Gastrocnemius medialis (tissue), 4 donors: ENCODE measurements at regions not wholly inside any gene's neighbourhood (a gene's known extent, or its start where the extent isn't known, plus 50 kb on each side); places are given as distances from the start of the nearest gene placed in this dataset.

Source experiments
- ATAC-seq, 2 donors: fragments of 150-250 bp; one replicate each; pipeline ENCODE4 v1.9.1; 2016
- DNase-seq, 2 donors: peaks; one replicate each; pipeline ENCODE4 v3.0.0-alpha.2; 2019
- H3K27ac ChIP-seq, 4 donors: fragments of 200-600 bp; sonication (generic); 1 replicate in 1 of 4; 2 replicates in 3 of 4; pipeline ENCODE4 v1.5.1; 2016 to 2018; ENCODE audit warnings: mild to moderate bottlenecking in 2 of 4, moderate library complexity in 1 of 4
- H3K27me3 ChIP-seq, 3 donors: fragments of 200-600 bp; sonication (generic) in 2 of 3; 1 replicate in 1 of 3; 2 replicates in 2 of 3; pipeline versions ENCODE4 v1.5.1 to v1.6.0; 2016 to 2019; ENCODE audit warnings: mild to moderate bottlenecking in 1 of 3, moderate library complexity in 1 of 3
- H3K36me3 ChIP-seq, 2 donors: fragments of 200-600 bp; sonication (generic) in 1 of 2; one replicate each; pipeline ENCODE4 v1.5.1; 2017 to 2018
- H3K4me1 ChIP-seq, 2 donors: fragments of 200-600 bp; sonication (generic) in 1 of 2; one replicate each; pipeline ENCODE4 v1.5.1; 2016 to 2017; ENCODE audit warnings: mild to moderate bottlenecking in 2 of 2
- H3K4me3 ChIP-seq, 4 donors: fragments of 200-600 bp; sonication (generic) in 3 of 4; 1 replicate in 1 of 4; 2 replicates in 3 of 4; pipeline ENCODE4 v1.5.1; 2016 to 2019; ENCODE audit warnings: mild to moderate bottlenecking in 2 of 4
- H3K9me3 ChIP-seq, 3 donors: fragments of 200-600 bp; sonication (generic) in 2 of 3; 1 replicate in 1 of 3; 2 replicates in 2 of 3; pipeline ENCODE4 v1.5.1; 2016 to 2019
- POLR2A ChIP-seq, 2 donors: fragments of 450-650 bp; IDR thresholded peaks; one replicate each; pipeline ENCODE4 v1.6.1; 2017; ENCODE audit warnings: antibody characterized with exemption in 2 of 2, mild to moderate bottlenecking in 2 of 2, moderate library complexity in 2 of 2
- in situ Hi-C, 4 donors: fragments of 200-750 bp; cut with MboI; loops; one replicate each; pipeline versions ENCODE4 v1.15.0 to v1.8.0; 2017; ENCODE audit warnings: low sequenced_read_pairs in 4 of 4
- intact Hi-C: fragments of 100-400 bp; cut with DNase I; formaldehyde crosslinking; loops from one replicate; pipeline ENCODE4 v1.15.1; 2023; ENCODE audit warnings: low total_unique reads
- TF ChIP-seq, protein P1 (sequence below), 5 experiments: fragments of 450-650 bp in 3 of 5; fragments of 200-600 bp in 2 of 5; sonication (generic) in 2 of 5; IDR thresholded peaks in 4 of 5; conservative IDR thresholded peaks in 1 of 5; 1 replicate in 4 of 5; 2 replicates in 1 of 5; pipeline ENCODE4 v1.5.1; 2016 to 2019; ENCODE audit warnings: antibody characterized with exemption in 5 of 5, mild to moderate bottlenecking in 3 of 5, moderate library complexity in 3 of 5

DNA sequence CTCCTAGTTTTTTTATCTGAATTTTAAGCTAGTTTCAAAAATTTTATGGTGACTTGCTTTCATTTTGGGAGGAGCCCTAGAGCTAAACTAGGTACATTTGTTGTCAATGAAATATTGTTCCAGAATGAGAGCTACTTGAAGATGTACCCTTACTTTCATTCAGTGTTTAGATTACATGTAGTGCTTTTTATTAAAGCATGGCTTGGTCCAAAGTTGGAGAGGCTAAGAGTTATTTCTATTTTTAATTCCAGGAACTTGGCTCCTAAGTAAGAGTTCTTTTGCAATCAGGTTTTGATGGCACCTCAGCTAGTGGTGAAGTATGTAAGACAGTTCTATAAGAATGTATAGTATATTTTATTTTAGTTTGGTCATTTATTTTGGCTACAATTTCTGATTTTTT is 165.5 kb downstream of the PRR32 start:
- TF ChIP-seq POLR2A (IDR thresholded peaks at IDR 0.05) = no peak
- TF ChIP-seq, protein P1, sequence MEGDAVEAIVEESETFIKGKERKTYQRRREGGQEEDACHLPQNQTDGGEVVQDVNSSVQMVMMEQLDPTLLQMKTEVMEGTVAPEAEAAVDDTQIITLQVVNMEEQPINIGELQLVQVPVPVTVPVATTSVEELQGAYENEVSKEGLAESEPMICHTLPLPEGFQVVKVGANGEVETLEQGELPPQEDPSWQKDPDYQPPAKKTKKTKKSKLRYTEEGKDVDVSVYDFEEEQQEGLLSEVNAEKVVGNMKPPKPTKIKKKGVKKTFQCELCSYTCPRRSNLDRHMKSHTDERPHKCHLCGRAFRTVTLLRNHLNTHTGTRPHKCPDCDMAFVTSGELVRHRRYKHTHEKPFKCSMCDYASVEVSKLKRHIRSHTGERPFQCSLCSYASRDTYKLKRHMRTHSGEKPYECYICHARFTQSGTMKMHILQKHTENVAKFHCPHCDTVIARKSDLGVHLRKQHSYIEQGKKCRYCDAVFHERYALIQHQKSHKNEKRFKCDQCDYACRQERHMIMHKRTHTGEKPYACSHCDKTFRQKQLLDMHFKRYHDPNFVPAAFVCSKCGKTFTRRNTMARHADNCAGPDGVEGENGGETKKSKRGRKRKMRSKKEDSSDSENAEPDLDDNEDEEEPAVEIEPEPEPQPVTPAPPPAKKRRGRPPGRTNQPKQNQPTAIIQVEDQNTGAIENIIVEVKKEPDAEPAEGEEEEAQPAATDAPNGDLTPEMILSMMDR (IDR thresholded peaks at IDR 0.05 in 4 of 5, conservative IDR thresholded peaks at IDR 0.05 in 1 of 5) = no peak
- in situ Hi-C loops = no loop called here
- Histone ChIP-seq H3K4me3 (no peak overlapping the region), H3K36me3 (no peaks in the 10 kb centered on the region), H3K4me1 (no peaks in the 10 kb centered on the region), H3K27ac (no peak overlapping the region), H3K9me3 (no peaks in the 10 kb centered on the region), H3K27me3 (no peaks in the 10 kb centered on the region)
- DNase-seq (no peak), ATAC-seq (no peak)
- intact Hi-C loops = no loop called here

DNA sequence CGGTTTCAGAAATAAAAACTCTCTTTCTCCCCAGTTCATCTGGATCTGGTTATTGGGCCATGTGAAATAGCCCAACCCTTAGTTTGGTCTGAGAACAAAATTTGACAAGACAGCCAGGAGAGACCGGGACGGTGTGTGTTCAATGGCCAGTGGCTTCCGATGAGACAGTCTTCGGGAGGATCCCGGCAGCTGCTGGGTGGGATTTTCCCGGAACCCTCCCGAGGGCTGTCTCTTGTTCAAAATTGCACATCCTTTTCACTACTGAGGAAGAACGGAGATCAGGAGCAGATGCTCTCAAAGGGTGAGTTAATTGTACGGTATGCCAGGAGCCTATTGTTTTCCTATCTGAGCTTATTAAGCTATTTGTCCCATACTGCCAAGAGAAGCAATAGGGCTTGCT is 166.5 kb downstream of the PRR32 start:
- H3K27me3 ChIP-seq = no peaks in the 10 kb centered on the region
- in situ Hi-C loops (no loop called here), intact Hi-C loops (no loop called here)
- no peak for ATAC-seq
- H3K36me3 ChIP-seq = no peaks in the 10 kb centered on the region
- no peaks in the 10 kb centered on the region for H3K9me3 ChIP-seq
- H3K27ac ChIP-seq = no peak overlapping the region
- H3K4me1 ChIP-seq = no peaks in the 10 kb centered on the region
- DNase-seq = no peak
- H3K4me3 ChIP-seq = no peak overlapping the region
- TF ChIP-seq, protein P1 (IDR thresholded peaks at IDR 0.05 in 4 of 5, conservative IDR thresholded peaks at IDR 0.05 in 1 of 5) = no peak

DNA sequence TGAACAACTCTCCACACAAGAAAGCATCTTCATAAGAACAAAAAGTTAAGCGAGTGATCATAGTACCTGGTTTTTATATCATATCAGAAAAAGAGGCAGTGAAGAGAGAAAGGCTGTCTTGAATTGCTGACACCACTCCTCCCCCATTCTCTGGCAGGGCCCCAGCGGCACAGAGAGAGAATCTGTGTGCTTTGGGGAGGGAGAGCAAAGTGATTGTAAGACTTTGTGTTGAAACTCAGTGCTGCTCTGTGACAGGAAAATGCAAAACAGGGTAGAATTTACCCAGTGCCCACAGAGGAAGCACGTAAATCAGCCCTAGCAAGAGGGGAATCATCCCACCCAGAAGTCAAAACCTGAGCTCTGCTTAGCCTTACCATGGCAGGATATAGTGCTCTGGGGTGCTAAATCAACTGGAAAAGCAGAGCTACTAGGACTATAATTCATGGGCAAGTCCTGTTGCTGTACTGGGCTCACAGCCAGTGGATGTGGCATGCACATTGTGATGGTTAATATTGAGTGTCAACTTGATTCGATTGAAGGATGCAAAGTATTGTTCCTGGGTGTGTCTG is 174.6 kb downstream of the PRR32 start:
- TF ChIP-seq, protein P1 (IDR thresholded peaks at IDR 0.05 in 4 of 5, conservative IDR thresholded peaks at IDR 0.05 in 1 of 5) = no peak
- TF ChIP-seq POLR2A (IDR thresholded peaks at IDR 0.05) = no peak
- in situ Hi-C loops = no loop called here
- no peak overlapping the region for H3K27ac ChIP-seq
- intact Hi-C loops = no loop called here
- no peak for ATAC-seq
- no peaks in the 10 kb centered on the region for H3K27me3 ChIP-seq
- H3K36me3 ChIP-seq = no peaks in the 10 kb centered on the region
- H3K4me3 ChIP-seq = no peak overlapping the region
- DNase-seq = no peak
- H3K4me1 ChIP-seq = no peaks in the 10 kb centered on the region
- H3K9me3 ChIP-seq = no peaks in the 10 kb centered on the region

DNA sequence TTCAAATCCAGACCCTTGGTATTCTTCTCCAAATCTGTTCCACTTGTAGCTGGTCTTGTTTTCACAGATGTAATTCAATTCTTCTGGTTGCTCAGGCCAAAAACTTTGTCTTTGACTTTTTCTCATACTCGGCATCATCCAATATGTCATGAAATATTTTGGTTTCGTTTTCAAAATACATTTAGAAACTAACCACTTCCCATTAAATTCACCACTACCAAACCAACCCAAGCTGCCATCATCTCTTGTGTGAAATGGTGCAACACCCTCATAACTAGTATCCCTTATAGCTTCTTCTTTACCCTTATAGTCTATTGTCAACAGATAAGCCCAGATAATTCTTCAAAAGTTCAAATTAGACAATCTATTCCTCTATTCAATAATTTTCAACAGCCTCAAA is 192.1 kb downstream of the PRR32 start:
- TF ChIP-seq POLR2A (IDR thresholded peaks at IDR 0.05) = no peak
- TF ChIP-seq, protein P1 (IDR thresholded peaks at IDR 0.05 in 4 of 5, conservative IDR thresholded peaks at IDR 0.05 in 1 of 5) = no peak
- intact Hi-C loops (no loop called here), in situ Hi-C loops (no loop called here)
- Histone ChIP-seq H3K27me3 (no peaks in the 10 kb centered on the region), H3K27ac (no peak overlapping the region), H3K4me1 (no peaks in the 10 kb centered on the region), H3K36me3 (no peaks in the 10 kb centered on the region), H3K9me3 (no peaks in the 10 kb centered on the region), H3K4me3 (no peak overlapping the region)
- DNase-seq (no peak), ATAC-seq (no peak)

DNA sequence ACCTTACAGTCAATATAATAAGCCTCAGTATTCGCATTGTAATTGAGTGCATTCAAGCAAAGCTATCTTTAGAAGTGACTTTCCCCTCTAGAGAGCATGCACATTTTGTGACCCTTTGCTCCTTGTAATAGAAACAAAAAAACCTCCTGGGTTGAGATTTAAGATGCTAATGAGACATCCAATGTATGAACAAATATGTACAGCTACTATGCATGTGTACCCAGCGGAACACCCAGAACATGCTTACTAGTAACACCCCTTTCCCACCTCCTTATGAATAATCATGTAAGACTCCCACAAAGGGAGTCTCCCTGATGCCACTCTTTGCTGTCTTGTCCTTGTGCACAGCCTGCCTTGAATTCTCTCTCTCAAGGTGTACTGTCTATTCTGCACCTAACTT is 205.5 kb downstream of the PRR32 start:
- no peaks in the 10 kb centered on the region for H3K9me3 ChIP-seq
- ATAC-seq = no peak
- H3K4me1 ChIP-seq = no peaks in the 10 kb centered on the region
- no peak overlapping the region for H3K27ac ChIP-seq
- no peaks in the 10 kb centered on the region for H3K27me3 ChIP-seq
- TF ChIP-seq, protein P1 (IDR thresholded peaks at IDR 0.05 in 4 of 5, conservative IDR thresholded peaks at IDR 0.05 in 1 of 5) = no peak
- TF ChIP-seq POLR2A (IDR thresholded peaks at IDR 0.05) = no peak
- H3K36me3 ChIP-seq = no peaks in the 10 kb centered on the region
- no peak for DNase-seq
- in situ Hi-C loops (no loop called here), intact Hi-C loops (no loop called here)
- no peak overlapping the region for H3K4me3 ChIP-seq
